ENCODE measurements at regions not wholly inside any gene's neighbourhood (a gene's known extent, or its start where the extent isn't known, plus 50 kb on each side); places are given as distances from the start of the nearest gene placed in this dataset.

- Mint-ChIP-seq H3K4me3 (no peak overlapping the region), H3K27me3 (ENCODE audit: insufficient read depth) (no peaks in the 10 kb centered on the region), H3K9me3 (peaks cover 43% of the 10 kb centered on the region), H3K4me1 (ENCODE audit: low read depth) (no peaks in the 10 kb centered on the region), H3K27ac (no peak overlapping the region), H3K36me3 (ENCODE audit: low read depth) (peaks cover 8% of the 10 kb centered on the region; the same call in 1 of the 2 replicates)
- no peak for TF ChIP-seq CTCF (IDR thresholded peaks at IDR 0.05)
- no peak for DNase-seq
These were observed 621.0 kb upstream of the ADAMTS16 start for GRCh38 chr5:4518903-4519672.

- H3K27ac Mint-ChIP-seq = no peak overlapping the region
- peaks cover 40% of the 10 kb centered on the region for H3K9me3 Mint-ChIP-seq
- no peaks in the 10 kb centered on the region for H3K4me1 Mint-ChIP-seq (ENCODE audit: low read depth)
- peaks cover 8% of the 10 kb centered on the region; the same call in 1 of the 2 replicates for H3K36me3 Mint-ChIP-seq (ENCODE audit: low read depth)
- H3K4me3 Mint-ChIP-seq = no peak overlapping the region
- DNase-seq = no peak
- TF ChIP-seq CTCF (IDR thresholded peaks at IDR 0.05) = no peak
- no peaks in the 10 kb centered on the region for H3K27me3 Mint-ChIP-seq (ENCODE audit: insufficient read depth)
These were observed 619.6 kb upstream of the ADAMTS16 start for GRCh38 chr5:4520559-4520958.

DNA sequence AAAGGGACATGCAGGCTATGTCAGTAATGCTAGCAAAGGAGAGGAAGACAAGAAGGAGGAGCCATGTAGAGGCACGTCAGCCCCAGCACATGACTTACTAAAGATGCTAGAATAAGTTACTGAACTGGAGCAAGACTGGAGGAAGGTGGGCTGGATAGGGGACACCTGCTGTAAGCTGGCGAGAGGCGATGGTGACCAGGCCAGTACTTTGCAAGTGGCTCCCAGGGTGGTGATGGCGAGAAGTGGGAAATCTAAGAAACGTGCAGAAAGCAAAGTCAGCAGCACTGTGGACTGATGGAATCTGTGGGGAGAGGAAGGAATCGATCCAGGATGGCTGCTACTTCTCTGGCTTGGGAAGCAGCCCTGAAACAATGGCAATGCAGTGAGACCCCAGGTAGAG, 617.1 kb upstream of the ADAMTS16 start:
- H3K27ac Mint-ChIP-seq = no peak overlapping the region
- H3K4me1 Mint-ChIP-seq (ENCODE audit: low read depth) = no peaks in the 10 kb centered on the region
- H3K4me3 Mint-ChIP-seq = no peak overlapping the region
- DNase-seq = no peak
- H3K9me3 Mint-ChIP-seq = peaks cover 45% of the 10 kb centered on the region
- H3K27me3 Mint-ChIP-seq (ENCODE audit: insufficient read depth) = no peaks in the 10 kb centered on the region; the same call in 1 of the 2 replicates
- no peak for TF ChIP-seq CTCF (IDR thresholded peaks at IDR 0.05)
- peaks cover 8% of the 10 kb centered on the region; the same call in 1 of the 2 replicates for H3K36me3 Mint-ChIP-seq (ENCODE audit: low read depth)

- H3K9me3 Mint-ChIP-seq = peaks cover 44% of the 10 kb centered on the region
- no peak overlapping the region for H3K27ac Mint-ChIP-seq
- no peak overlapping the region for H3K4me3 Mint-ChIP-seq
- peaks cover 4% of the 10 kb centered on the region; the same call in 1 of the 2 replicates for H3K36me3 Mint-ChIP-seq (ENCODE audit: low read depth)
- DNase-seq = no peak
- H3K4me1 Mint-ChIP-seq (ENCODE audit: low read depth) = no peaks in the 10 kb centered on the region
- TF ChIP-seq CTCF (IDR thresholded peaks at IDR 0.05) = no peak
- no peaks in the 10 kb centered on the region for H3K27me3 Mint-ChIP-seq (ENCODE audit: insufficient read depth)
These were observed 608.1 kb upstream of the ADAMTS16 start for GRCh38 chr5:4531756-4532704.

GRCh38 chr5:4532705-4533080, 607.4 kb upstream of the ADAMTS16 start:
- peaks cover 4% of the 10 kb centered on the region; the same call in 1 of the 2 replicates for H3K36me3 Mint-ChIP-seq (ENCODE audit: low read depth)

More at GRCh38 chr5:4532705-4533080, 607.4 kb upstream of the ADAMTS16 start:
- Mint-ChIP-seq H3K4me3 (no peak overlapping the region), H3K27me3 (ENCODE audit: insufficient read depth) (no peaks in the 10 kb centered on the region), H3K9me3 (peaks cover 47% of the 10 kb centered on the region), H3K27ac (no peak overlapping the region), H3K4me1 (ENCODE audit: low read depth) (no peaks in the 10 kb centered on the region)
- no peak for DNase-seq
- TF ChIP-seq CTCF (IDR thresholded peaks at IDR 0.05) = no peak
